Non-pigmented ciliary epithelial cell (primary cell): ENCODE measurements at regions not wholly inside any gene's neighbourhood (a gene's known extent, or its start where the extent isn't known, plus 50 kb on each side); places are given as distances from the start of the nearest gene placed in this dataset.

ENCODE experiments used
- DNase-seq: peaks from one replicate; pipeline ENCODE4 v3.0.0-alpha.2; 2010; ENCODE audit warnings: low read depth

GRCh38 chr18:75586130-75586889 lies 158.8 kb upstream of the SMIM21 start:
- no peak for DNase-seq

- DNase-seq: no peak
These were observed 155.4 kb upstream of the SMIM21 start for GRCh38 chr18:75582940-75583339.

DNA sequence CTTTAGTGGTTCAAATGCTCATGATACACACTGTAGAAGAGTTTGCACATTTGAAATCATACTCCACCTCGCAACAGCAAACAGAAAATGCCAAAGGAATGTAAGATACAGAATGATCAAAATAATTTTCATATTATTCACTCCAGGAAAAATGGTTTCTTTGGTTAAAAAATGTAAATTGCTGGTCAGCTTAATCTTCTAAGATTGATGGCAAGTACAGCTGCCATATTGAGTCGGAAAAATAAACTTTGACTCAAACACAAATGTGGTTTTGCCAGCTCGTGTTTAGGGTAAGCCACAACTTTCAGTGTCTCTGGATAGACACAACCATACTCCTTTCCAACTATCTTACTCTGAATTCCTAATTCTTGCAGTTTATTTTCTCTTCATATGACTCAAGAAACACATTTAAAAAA lies 154.9 kb upstream of the SMIM21 start:
- DNase-seq: no peak

DNA sequence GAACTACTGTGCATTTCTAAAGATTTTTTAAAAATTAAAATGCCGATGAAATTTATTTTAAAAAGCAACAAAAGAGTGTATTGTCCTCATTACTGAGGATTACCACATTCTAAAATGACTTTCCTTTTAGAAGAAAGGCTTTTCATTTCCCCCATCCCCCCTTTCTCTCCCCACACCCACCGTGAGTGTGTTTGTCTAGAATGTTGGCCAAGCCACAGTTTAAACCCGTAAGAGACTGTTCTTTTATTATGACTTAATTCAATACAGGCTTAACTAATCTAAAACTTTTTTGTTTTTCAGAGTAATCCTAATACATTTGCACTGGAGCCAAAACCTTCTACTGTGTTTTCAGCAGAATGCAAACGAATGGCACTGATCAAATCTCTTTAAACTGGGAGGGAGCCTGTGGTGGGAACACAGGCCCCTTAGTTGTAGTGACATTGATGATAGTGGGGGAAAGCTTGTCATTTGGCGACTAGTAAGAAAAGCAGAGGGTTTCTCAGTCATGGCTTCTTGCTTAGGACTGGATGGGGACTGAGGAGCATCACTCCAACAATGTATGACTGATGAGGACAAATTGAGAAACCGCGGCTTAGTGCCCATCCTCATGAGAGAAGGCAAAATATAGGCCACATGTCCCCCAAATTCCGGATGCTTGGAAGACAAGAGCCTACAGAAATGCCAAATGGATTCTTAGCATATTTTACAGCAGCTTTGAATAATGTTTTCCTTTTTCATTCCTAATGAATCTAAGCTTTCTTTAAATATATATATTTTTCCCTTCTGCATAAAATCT lies 154.0 kb upstream of the SMIM21 start:
- DNase-seq: no peak

DNA sequence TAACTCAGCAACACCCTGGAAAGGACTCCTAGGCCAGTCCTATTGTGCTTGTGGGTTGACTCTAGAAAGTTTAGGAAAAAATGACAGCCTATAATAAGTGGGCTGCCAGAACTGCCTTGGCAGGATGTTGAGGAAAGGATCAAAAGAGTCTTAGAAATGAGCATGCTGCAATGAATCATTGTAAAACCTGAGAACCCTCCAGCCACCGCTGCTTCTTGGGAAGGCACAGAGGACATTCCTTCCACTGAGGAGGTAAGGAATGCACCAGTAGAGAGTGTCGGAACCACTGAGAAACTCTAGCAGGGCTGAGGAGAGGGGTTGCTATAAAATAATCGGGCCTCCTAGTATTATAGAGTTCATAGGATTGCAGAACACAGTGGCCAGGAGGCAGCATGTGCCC lies 146.7 kb upstream of the SMIM21 start:
- no peak for DNase-seq

GRCh38 chr18:75563150-75563549 lies 135.6 kb upstream of the SMIM21 start:
- DNase-seq: no peak

GRCh38 chr18:75562216-75562615 lies 134.7 kb upstream of the SMIM21 start:
- no peak for DNase-seq

- no peak for DNase-seq
These were observed 131.3 kb upstream of the SMIM21 start for GRCh38 chr18:75558790-75559189.

DNA sequence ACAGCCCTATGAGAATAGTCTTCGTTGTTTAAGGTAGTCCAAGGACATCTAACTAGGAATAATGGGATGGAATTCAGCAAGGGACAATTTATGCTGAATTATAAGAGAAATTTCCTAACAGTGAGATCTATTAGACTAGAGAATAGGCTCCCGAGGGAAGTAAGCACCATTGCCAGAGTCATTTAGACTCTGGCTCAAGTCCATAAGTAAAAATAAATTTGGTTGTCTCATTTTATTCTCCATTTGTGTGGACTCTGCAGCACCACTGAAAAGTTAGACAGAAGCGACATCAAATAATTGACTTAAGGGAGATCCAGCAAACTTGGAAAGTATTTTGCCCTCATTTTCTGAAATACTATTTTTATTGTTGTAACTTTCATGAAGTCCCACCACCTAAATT lies 129.3 kb upstream of the SMIM21 start:
- DNase-seq: no peak

DNA sequence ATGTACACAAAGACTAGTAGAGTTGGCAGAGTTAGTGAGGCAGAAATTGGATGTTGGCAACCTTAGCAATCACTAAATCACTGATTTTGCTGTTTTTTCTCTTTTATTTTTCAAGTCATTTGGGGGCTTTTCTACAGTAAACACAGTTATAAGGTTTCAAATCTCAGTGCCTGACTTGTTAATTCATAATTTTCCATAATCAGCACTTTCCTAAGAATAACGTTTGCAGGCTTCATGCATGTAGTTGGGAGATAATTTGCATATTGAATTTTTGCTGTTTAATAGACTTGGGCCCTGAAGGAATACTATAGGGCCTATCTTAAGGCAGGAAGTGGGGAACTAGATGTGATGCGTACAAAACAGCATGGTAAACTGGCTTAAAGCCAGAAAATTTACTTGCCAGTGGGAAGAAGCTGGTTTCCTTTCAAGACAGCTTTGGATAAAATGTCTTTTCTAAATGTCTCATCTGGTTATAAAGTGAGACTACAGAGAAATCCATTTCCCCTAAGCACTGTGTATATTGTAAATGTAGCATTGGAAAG lies 127.2 kb upstream of the SMIM21 start:
- no peak for DNase-seq

GRCh38 chr18:75554176-75554575 lies 126.7 kb upstream of the SMIM21 start:
- DNase-seq: no peak

DNA sequence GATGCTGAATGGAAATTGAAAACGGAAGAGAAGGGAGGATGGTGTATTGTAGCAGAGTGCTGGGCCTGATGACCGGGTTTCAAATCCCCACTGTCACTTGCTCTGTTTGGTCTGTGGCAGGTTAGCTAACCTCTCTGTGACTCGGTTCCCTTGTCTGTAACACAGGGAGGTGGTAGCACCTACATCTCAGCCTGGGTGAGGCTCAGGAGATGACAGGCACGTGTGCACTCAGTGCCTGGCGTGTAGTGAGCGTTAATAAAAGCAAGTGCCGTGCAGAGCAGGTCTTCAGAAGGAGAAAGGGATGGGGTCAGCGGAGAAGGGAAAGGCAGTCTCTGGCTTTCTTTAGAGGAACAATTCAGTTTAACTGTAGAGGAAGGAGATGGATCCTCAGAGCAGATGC lies 125.5 kb upstream of the SMIM21 start:
- no peak for DNase-seq

DNA sequence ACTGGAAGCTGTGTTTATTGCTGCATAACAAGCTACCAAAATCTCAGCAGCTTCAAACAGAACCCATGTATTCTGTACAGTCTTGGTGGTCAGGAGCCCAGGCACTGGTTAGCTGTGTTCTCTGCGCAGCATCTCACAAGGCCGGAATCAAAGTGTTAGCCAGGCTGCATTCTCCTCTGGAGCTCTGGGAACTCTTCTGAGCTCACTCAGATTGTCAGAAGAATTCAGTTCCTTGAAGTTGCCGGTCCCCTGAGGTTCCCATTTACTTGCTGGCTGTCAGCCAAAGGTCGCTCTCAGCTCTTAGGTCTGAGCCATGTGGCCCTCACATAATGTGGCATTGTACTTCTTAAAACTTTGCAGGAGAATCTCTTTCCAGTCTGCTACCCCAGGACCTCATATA lies 123.6 kb upstream of the SMIM21 start:
- no peak for DNase-seq

GRCh38 chr18:75548353-75548905 lies 120.9 kb upstream of the SMIM21 start:
- no peak for DNase-seq

DNA sequence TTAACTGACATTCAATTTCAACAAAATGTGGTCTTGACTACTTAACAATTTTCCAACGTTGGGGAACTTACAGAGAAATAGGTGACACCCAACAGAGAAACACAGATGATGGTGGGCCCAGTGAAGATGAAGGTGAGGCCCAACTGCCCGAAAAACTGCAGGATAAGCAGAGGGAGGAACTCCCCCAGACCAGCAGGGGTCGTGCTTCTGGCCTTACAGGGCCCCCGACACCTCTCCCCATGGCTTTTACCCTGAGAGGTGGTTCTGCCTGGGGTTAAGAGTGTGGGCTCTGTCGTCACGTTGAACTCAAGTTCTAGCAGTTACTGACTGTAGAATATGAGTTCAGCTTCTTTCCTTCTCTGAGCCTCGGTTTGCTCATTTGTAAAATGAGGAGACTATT lies 119.5 kb upstream of the SMIM21 start:
- DNase-seq: no peak

GRCh38 chr18:75545189-75545588 lies 117.7 kb upstream of the SMIM21 start:
- DNase-seq: no peak

DNA sequence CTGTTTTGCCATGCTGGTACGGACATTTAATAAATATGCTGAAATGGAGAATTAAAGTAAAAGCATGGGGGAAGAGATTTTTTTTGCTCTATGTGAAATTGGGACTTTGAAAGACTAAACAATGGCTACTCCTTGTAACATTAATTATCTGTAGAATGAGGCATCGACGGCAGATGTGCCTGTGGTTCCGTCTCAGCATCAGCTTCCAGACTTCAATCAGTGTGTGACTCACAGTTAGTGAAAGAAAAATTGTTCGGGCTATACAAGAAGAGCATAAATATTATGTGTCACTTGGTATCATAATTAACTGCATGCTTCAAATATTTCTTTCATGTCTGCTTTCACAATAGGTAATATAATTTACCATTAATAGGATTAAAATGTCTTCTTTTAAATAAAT lies 117.0 kb upstream of the SMIM21 start:
- peak; percentile 6 for DNase-seq

- no peak for DNase-seq
These were observed 116.6 kb upstream of the SMIM21 start for GRCh38 chr18:75544051-75544481.

DNA sequence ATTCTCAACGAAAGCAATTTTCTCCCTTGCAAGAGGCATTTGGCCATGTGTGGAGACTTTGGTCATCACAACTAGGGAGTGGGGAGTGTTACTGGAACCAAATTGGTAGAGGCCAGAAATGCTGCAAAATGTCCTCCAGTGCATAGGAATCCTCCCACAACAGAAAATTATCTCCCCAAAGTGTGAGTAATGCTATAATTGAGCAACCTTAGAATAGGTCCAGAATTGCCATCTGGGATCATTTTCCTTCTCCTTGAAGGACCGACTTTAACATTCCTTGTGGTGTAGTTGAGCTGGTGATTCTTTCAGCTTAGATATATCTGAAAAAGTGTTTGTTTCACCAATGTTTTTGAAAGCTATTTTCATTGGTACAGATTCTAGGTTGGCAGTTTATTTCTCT lies 111.2 kb upstream of the SMIM21 start:
- no peak for DNase-seq

- DNase-seq: no peak
These were observed 106.4 kb upstream of the SMIM21 start for GRCh38 chr18:75533950-75534349.

GRCh38 chr18:75533209-75533608 lies 105.7 kb upstream of the SMIM21 start:
- no peak for DNase-seq

GRCh38 chr18:75531851-75532459 lies 104.5 kb upstream of the SMIM21 start:
- DNase-seq: no peak
